ENCODE measurements at regions not wholly inside any gene's neighbourhood (a gene's known extent, or its start where the extent isn't known, plus 50 kb on each side); places are given as distances from the start of the nearest gene placed in this dataset.

DNA sequence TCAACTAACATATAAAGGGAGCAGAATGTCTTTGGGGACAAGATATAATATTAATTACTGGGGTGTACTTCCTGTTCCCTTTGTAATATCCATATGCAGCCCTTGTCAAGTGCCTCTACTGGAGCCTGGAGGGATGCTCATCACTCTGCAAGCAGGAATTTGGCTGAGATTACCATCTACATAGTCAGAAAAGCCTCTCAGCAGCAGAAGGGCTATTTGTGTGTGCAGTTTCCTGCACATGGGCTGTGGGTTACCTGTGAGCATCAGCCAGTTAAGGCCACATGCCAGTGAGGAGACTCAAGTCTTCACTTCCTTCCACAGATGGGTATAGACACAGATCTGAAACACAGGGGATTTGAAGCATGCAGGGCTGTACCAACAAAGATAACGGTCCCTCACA is 278.1 kb upstream of the PLSCR5 start:
- DNase-seq (ENCODE audit: insufficient read length, low spot score), result no peak
- FAIRE-seq, result no peak
- TF ChIP-seq POLR2A (IDR thresholded peaks at IDR 0.05; ENCODE audit: low read depth, low read length), result no peak

DNA sequence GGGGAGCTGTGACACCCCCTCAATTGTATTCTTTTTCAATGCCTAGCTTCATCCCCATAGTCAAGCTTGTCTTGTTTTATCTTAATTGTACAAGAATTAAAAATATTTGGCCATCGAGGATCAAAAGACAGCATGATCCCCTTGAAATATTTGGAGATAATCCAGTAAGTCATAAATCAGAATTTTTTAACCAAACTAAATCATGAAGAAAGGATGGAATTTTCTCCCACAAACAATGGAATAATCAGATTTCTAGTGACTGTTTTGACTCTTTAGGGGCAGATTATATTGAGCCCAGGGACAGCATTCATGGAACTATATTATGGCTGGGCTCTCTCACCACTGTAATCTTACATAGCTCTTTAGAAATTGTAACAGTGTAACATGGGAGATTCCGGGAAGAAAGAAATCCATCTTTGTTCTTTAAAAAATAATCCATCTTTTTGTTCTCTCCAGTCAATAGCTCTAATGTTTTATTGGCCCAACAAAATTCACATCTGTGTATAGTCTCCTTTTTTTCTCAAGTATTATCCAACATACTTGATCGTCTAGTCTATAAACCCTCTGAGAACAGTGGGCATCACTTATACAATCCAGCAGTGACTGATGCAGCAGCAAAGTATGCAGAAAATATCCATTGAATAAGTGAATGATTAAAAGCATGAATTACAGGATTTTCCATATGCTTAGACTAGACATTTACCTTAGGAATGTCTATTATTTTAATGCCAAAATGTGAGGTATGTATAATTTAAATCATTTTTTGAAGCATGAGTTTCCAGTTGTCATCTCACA is 277.0 kb upstream of the PLSCR5 start:
- no peak for DNase-seq (ENCODE audit: insufficient read length, low spot score)
- no peak for TF ChIP-seq POLR2A (IDR thresholded peaks at IDR 0.05; ENCODE audit: low read depth, low read length)
- no peak for FAIRE-seq

DNA sequence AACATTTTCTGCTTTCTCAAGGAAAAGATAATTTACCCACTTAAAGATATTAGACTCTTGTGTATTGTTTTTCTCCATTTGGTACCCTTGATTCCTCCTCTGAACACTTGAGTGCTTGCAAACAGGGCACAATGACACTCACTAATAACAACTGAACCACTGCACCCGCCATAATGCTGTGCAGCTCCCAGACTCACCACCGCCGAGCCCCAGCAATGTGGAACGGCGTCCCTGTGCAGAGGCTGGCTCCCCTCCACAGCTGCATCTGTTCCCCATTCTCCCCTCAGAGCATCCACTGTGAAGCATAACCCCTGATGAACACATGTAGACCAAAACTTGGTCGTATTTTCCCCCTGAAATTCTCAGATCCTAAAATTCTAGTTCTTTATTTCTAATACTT is 276.2 kb upstream of the PLSCR5 start:
- no peak for DNase-seq (ENCODE audit: insufficient read length, low spot score)
- FAIRE-seq, result no peak
- no peak for TF ChIP-seq POLR2A (IDR thresholded peaks at IDR 0.05; ENCODE audit: low read depth, low read length)

- DNase-seq (ENCODE audit: insufficient read length, low spot score), result no peak
These were observed 268.6 kb upstream of the PLSCR5 start for GRCh38 chr3:146873748-146874147.

GRCh38 chr3:146865175-146865755 is 260.1 kb upstream of the PLSCR5 start:
- no peak for TF ChIP-seq POLR2A (IDR thresholded peaks at IDR 0.05; ENCODE audit: low read depth, low read length)
- FAIRE-seq (no peak), DNase-seq (ENCODE audit: insufficient read length, low spot score) (no peak)

More at GRCh38 chr3:146873748-146874147, 268.6 kb upstream of the PLSCR5 start:
- FAIRE-seq, result no peak
- TF ChIP-seq POLR2A (IDR thresholded peaks at IDR 0.05; ENCODE audit: low read depth, low read length), result no peak

DNA sequence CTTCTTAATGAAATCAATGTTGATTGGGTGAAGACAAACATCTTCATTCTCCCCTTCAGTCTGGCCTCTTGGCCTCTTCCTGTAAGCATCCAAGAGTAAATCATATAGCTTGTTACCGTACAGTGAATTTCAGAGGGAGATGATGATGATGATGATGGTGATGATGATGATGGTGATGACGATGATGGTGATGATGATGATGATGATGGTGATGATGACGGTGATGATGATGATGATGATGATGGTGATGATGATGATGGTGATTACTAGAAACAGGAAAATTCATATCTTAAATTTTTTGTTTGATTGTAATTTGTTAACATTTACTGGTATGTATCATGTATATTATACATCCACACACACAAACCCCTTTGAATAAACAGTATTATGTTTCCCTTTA is 256.1 kb upstream of the PLSCR5 start:
- TF ChIP-seq POLR2A (IDR thresholded peaks at IDR 0.05; ENCODE audit: low read depth, low read length), result no peak
- FAIRE-seq, result no peak
- DNase-seq (ENCODE audit: insufficient read length, low spot score), result no peak

DNA sequence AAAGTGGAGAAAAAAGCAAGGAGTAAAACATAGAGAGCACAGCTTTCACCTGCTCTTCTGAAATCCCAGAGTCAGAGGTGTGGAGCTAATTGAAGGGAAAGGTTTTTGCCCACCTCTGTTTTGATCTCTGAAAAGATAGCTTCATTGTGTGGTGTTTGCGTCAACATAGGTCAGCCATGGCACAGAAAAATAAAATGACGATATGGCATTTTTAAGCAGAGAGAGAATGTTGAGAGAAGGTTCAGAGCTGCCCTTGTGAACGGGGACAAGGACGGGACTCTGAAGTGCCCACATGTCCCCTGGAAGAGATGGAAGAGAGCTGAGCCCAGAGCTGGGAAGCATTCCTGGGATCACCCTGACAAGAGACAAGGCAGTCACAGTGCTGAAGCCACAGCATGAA is 249.4 kb upstream of the PLSCR5 start:
- DNase-seq (ENCODE audit: insufficient read length, low spot score) (no peak), FAIRE-seq (no peak)
- TF ChIP-seq POLR2A (IDR thresholded peaks at IDR 0.05; ENCODE audit: low read depth, low read length), result no peak

DNA sequence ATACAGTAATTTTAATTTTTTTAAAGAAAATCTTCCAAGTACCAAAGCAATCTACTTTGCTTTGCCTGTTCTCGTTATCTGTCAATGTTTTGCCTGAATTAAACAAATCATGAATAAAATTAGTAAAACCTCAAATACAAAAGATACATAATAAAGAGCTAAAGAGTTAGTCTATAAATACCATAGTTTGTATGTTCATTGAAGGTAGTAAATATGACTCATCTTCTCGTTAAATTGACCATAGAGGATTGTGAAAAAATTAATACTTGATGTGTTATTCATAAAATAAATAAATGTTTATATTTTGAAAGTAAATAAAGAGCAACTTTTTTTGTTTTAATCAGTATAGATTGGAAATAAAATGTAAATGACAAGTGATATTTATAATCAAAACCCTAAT is 246.5 kb upstream of the PLSCR5 start:
- DNase-seq (ENCODE audit: insufficient read length, low spot score) (no peak), FAIRE-seq (no peak)
- no peak for TF ChIP-seq POLR2A (IDR thresholded peaks at IDR 0.05; ENCODE audit: low read depth, low read length)

DNA sequence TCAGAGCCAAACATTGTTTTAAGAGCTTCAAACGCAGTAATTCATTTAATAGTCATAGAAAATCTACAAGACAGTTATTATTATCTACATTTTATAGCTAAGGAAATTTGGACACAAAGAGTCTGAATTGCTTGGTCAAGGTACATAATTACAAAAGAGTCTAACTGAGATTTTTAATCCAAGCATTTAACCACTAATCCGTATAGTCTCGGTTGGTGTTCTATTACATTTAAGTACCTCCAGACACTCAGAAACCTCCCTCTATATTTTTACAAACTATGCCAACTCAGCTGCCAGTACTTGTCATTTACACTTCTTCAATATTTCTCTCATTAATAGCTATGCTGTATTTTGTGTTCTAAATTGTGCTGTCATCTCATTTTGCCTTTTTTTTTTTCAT is 240.2 kb upstream of the PLSCR5 start:
- DNase-seq (ENCODE audit: insufficient read length, low spot score) (no peak), FAIRE-seq (no peak)
- no peak for TF ChIP-seq POLR2A (IDR thresholded peaks at IDR 0.05; ENCODE audit: low read depth, low read length)

DNA sequence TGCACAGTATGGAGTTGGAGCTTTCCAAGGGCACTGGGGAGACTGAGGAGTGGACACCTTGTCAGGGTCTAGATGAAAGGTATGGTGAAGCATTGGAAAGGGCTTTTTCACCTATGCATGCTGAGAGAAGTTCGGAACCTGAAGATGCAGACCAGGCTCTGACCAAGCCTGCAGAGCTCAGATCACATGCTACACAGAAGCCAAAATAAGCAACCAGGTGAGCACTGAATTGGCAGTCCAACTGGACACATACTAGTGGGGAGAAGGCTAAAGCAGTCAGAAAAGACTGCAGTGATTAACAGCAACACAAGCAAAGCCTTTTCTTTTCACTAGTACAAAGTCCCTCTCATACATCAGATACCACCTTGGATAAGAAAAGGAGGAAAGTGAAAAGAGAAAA is 238.3 kb upstream of the PLSCR5 start:
- FAIRE-seq, result no peak
- no peak for TF ChIP-seq POLR2A (IDR thresholded peaks at IDR 0.05; ENCODE audit: low read depth, low read length)
- no peak for DNase-seq (ENCODE audit: insufficient read length, low spot score)

DNA sequence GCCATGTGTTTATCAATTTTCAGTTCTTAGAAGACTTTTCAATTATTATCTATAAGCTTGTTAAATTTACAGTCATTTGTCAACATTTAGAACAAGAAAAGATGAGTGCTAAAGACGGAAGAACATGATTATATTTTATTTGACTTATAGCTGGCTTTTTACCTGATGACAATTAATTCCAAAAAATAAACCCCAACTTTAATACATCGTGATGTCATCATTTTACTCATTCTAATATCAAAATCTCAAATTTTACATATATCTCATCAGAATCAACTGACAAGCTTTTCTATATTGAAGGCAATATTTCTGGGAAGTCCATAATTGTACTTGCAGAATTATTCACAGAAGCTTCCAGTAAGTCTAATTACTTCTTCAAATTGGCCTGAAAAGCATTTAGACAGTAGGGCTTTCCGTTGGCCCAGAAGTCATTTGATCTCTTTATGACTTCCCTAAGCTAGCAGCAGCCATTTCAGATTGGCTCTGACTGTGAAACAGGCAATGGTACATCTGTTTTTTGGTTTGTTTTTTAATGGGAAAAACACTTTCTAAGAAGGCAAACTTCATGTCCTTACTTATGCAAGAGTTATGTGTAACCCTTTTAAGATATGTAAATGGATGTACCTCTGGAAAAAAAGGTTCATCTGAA is 234.7 kb upstream of the PLSCR5 start:
- no peak for FAIRE-seq
- no peak for DNase-seq (ENCODE audit: insufficient read length, low spot score)
- TF ChIP-seq POLR2A (IDR thresholded peaks at IDR 0.05; ENCODE audit: low read depth, low read length), result no peak

DNA sequence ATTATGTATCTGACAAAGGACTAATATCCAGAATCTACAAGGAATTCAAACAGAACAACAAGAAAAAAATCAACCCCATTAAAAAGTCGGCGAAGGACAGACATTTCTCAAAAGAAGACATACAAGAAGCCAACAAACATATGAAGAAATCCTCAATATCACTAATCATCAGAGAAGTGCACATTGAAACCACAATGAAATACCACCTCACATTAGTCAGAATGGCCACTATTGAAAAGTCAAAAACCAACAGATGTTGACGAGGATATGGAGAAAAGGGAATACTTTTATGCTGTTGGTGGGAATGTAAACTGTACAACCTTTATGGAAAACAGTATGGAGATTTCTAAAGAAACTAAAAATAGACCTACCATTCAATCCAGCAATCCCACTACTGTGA is 233.1 kb upstream of the PLSCR5 start:
- no peak for TF ChIP-seq POLR2A (IDR thresholded peaks at IDR 0.05; ENCODE audit: low read depth, low read length)
- DNase-seq (ENCODE audit: insufficient read length, low spot score) (no peak), FAIRE-seq (no peak)

GRCh38 chr3:146834917-146835316 is 229.8 kb upstream of the PLSCR5 start:
- FAIRE-seq, result no peak
- DNase-seq (ENCODE audit: insufficient read length, low spot score), result no peak
- TF ChIP-seq POLR2A (IDR thresholded peaks at IDR 0.05; ENCODE audit: low read depth, low read length), result no peak

GRCh38 chr3:146832857-146833458 is 227.8 kb upstream of the PLSCR5 start:
- no peak for DNase-seq (ENCODE audit: insufficient read length, low spot score)
- TF ChIP-seq POLR2A (IDR thresholded peaks at IDR 0.05; ENCODE audit: low read depth, low read length), result no peak
- peak; percentile 15 for FAIRE-seq

Data from H54 (cell line).